ENCODE measurements at regions not wholly inside any gene's neighbourhood (a gene's known extent, or its start where the extent isn't known, plus 50 kb on each side); places are given as distances from the start of the nearest gene placed in this dataset.

- TF ChIP-seq POLR2AphosphoS5 (IDR thresholded peaks at IDR 0.05) (no peak), CTCF (IDR thresholded peaks at IDR 0.05) (no peak), POLR2A (IDR thresholded peaks at IDR 0.05) (no peak), EP300 (IDR thresholded peaks at IDR 0.05) (no peak)
Observed at GRCh38 chr10:2786251-2786650, 281.1 kb upstream of the PFKP start.
